Esophagus muscularis mucosa (tissue), 4 donors: ENCODE measurements at regions not wholly inside any gene's neighbourhood (a gene's known extent, or its start where the extent isn't known, plus 50 kb on each side); places are given as distances from the start of the nearest gene placed in this dataset.

Source experiments
- EP300 ChIP-seq: sonication (generic); formaldehyde crosslinking; IDR thresholded peaks from one replicate; pipeline ENCODE4 v1.6.1; 2017; ENCODE audit warnings: antibody characterized with exemption
- POLR2A ChIP-seq: fragments of 450-650 bp; IDR thresholded peaks from one replicate; pipeline ENCODE4 v1.6.1; 2017; ENCODE audit warnings: antibody characterized with exemption, moderate library complexity, mild to moderate bottlenecking, low read depth
- TF ChIP-seq, protein P1 (sequence below), 3 experiments: fragments of 200-600 bp in 2 of 3; fragments of 450-650 bp in 1 of 3; sonication (generic) in 2 of 3; IDR thresholded peaks; one replicate each; pipeline ENCODE4 v1.5.1; 2017 to 2019; ENCODE audit warnings: antibody characterized with exemption in 3 of 3, mild to moderate bottlenecking in 2 of 3, moderate library complexity in 1 of 3

DNA sequence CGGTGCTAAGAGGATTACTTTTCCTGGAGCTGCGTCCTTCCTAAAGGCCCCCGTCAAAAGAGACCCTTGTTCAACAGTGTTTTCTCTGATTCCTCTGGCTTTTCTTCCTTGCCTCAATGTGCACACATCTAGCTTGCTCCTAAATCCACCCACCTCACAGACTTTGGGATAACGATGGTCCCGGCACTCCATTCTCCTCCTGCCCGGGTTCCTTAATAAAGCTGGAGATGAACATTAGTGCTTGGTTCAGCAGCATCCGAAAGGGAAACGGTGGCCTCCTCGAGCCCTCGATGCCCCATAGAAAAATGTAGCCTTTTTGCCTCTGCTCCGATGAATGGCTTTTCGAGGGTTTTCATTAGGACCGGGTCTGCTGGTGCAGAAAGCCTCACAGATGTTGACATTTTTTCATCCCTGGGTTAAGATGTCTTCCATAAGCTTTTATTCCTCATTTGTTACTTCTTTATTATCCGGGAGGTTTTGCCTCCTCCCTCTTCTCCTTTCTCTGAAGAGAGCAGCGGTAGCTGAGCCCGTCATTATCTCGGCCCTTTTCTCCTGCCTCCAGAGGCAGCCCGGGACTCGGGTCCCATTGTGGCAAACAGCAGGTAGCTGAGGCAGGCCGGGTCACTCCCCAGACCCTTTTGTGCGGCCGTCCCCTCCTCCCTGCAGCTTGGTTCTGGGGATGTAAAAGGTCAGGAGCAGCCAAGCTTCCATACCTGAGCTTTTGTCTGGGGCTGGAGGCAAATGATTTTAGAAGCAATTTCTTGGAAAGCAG, 64.6 kb downstream of the CPN2 start:
- TF ChIP-seq, protein P1, sequence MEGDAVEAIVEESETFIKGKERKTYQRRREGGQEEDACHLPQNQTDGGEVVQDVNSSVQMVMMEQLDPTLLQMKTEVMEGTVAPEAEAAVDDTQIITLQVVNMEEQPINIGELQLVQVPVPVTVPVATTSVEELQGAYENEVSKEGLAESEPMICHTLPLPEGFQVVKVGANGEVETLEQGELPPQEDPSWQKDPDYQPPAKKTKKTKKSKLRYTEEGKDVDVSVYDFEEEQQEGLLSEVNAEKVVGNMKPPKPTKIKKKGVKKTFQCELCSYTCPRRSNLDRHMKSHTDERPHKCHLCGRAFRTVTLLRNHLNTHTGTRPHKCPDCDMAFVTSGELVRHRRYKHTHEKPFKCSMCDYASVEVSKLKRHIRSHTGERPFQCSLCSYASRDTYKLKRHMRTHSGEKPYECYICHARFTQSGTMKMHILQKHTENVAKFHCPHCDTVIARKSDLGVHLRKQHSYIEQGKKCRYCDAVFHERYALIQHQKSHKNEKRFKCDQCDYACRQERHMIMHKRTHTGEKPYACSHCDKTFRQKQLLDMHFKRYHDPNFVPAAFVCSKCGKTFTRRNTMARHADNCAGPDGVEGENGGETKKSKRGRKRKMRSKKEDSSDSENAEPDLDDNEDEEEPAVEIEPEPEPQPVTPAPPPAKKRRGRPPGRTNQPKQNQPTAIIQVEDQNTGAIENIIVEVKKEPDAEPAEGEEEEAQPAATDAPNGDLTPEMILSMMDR (IDR thresholded peaks at IDR 0.05): no peak
- TF ChIP-seq EP300: no peak
- no peak for TF ChIP-seq POLR2A
